Astrocyte (in vitro differentiated cells and primary cell): ENCODE measurements at regions not wholly inside any gene's neighbourhood (a gene's known extent, or its start where the extent isn't known, plus 50 kb on each side); places are given as distances from the start of the nearest gene placed in this dataset.
A peak's percentile ranks its signal among the peaks of the same experiment; 100 is the strongest.
"Not testable (repeated sequence)": the region's sequence is repeated elsewhere in the genome, so short reads cannot be mapped to it uniquely, and the experiment has no call there.

ENCODE experiments used
- DNase-seq: peaks from one replicate; pipeline ENCODE4 v3.0.0-alpha.2; 2010; ENCODE audit warnings: low read depth
- FAIRE-seq: peaks from 2 replicates; lab custom pipeline; 2011; peaks lifted over from hg19 to GRCh38; lab: Jason Lieb, UNC
- H2AFZ ChIP-seq: 2 replicates; pipeline ENCODE4 v1.6.0; 2012; ENCODE audit warnings: low read depth, low read length, inconsistent platforms
- H3K27ac ChIP-seq: 2 replicates; pipeline ENCODE4 v1.5.1; 2011; ENCODE audit warnings: low read depth, low read length, inconsistent platforms
- H3K27me3 ChIP-seq: 2 replicates; pipeline ENCODE4 v1.6.0; 2011; ENCODE audit warnings: low read length, inconsistent platforms; ENCODE audit not compliant: insufficient read depth
- H3K36me3 ChIP-seq: 2 replicates; pipeline ENCODE4 v1.5.1; 2011; ENCODE audit warnings: low read length, inconsistent platforms; ENCODE audit not compliant: insufficient read depth
- H3K4me1 ChIP-seq: 2 replicates; pipeline ENCODE4 v1.5.1; 2011; ENCODE audit warnings: low read length, inconsistent platforms; ENCODE audit not compliant: insufficient read depth
- H3K4me2 ChIP-seq: 2 replicates; pipeline ENCODE4 v1.6.0; 2012; ENCODE audit warnings: low read length, inconsistent platforms
- H3K4me3 ChIP-seq: 2 replicates; pipeline ENCODE4 v1.5.1; 2011; ENCODE audit warnings: low read depth, mild to moderate bottlenecking, low read length, inconsistent platforms; ENCODE audit not compliant: insufficient read depth
- H3K79me2 ChIP-seq: 2 replicates; pipeline ENCODE4 v1.6.0; 2012; ENCODE audit warnings: mild to moderate bottlenecking, low read length, inconsistent platforms; ENCODE audit not compliant: insufficient read depth
- H3K9ac ChIP-seq: 2 replicates; pipeline ENCODE4 v1.6.0; 2012; ENCODE audit warnings: mild to moderate bottlenecking, low read length, inconsistent platforms
- H3K9me3 ChIP-seq: 2 replicates; pipeline ENCODE4 v1.5.1; 2012; ENCODE audit warnings: low read depth, mild to moderate bottlenecking, low read length, inconsistent platforms; ENCODE audit not compliant: insufficient read depth
- H4K20me1 ChIP-seq: 2 replicates; pipeline ENCODE4 v1.6.0; 2012; ENCODE audit warnings: low read length, inconsistent platforms; ENCODE audit not compliant: insufficient read depth
- H3K27ac Mint-ChIP-seq: one replicate; pipeline ENCODE4 v1.8.0; 2021; ENCODE audit warnings: mild to moderate bottlenecking, mixed read lengths; ENCODE audit not compliant: unreplicated experiment
- H3K27me3 Mint-ChIP-seq: one replicate; pipeline ENCODE4 v1.8.0; 2021; ENCODE audit warnings: low read depth, mixed read lengths; ENCODE audit not compliant: unreplicated experiment
- H3K36me3 Mint-ChIP-seq: one replicate; pipeline ENCODE4 v1.8.0; 2021; ENCODE audit warnings: low read depth, mixed read lengths; ENCODE audit not compliant: unreplicated experiment
- H3K4me1 Mint-ChIP-seq: one replicate; pipeline ENCODE4 v1.8.0; 2021; ENCODE audit warnings: low read depth, mixed read lengths; ENCODE audit not compliant: unreplicated experiment
- H3K4me3 Mint-ChIP-seq: one replicate; pipeline ENCODE4 v1.8.0; 2021; ENCODE audit warnings: mild to moderate bottlenecking, moderate library complexity, mixed read lengths; ENCODE audit not compliant: unreplicated experiment
- H3K9me3 Mint-ChIP-seq: one replicate; pipeline ENCODE4 v1.8.0; 2021; ENCODE audit warnings: mild to moderate bottlenecking, mixed read lengths; ENCODE audit not compliant: unreplicated experiment
- CTCF ChIP-seq: IDR thresholded peaks from 2 replicates; pipeline ENCODE4 v1.5.1; 2011; ENCODE audit warnings: low read depth, mild to moderate bottlenecking, inconsistent platforms, low read length, moderate library complexity; ENCODE audit not compliant: insufficient read depth
- EZH2 ChIP-seq: IDR thresholded peaks from 2 replicates; pipeline ENCODE4 v1.6.1; 2012; ENCODE audit warnings: mild to moderate bottlenecking, low read length, inconsistent platforms; ENCODE audit not compliant: insufficient read depth

GRCh38 chr3:75258825-75259683 is 405.1 kb upstream of the FRG2C start:
- H3K4me1 Mint-ChIP-seq, H3K27ac ChIP-seq, H4K20me1 ChIP-seq, H3K36me3 Mint-ChIP-seq, H3K4me3 ChIP-seq, H3K9me3 Mint-ChIP-seq, H3K4me2 ChIP-seq, H3K27me3 Mint-ChIP-seq, DNase-seq, H3K36me3 ChIP-seq, H3K4me1 ChIP-seq, H3K4me3 Mint-ChIP-seq, H3K9ac ChIP-seq, H3K9me3 ChIP-seq, H3K27ac Mint-ChIP-seq, H3K27me3 ChIP-seq, H3K79me2 ChIP-seq, H2AFZ ChIP-seq: not testable (repeated sequence)
- peak; percentile 33 for TF ChIP-seq CTCF
- peak; percentile 50 for FAIRE-seq

GRCh38 chr3:75260975-75261374 is 403.2 kb upstream of the FRG2C start:
- H3K4me1 ChIP-seq, H3K4me2 ChIP-seq, H3K27ac Mint-ChIP-seq, H3K9ac ChIP-seq, H3K36me3 ChIP-seq, H2AFZ ChIP-seq, H3K4me1 Mint-ChIP-seq, H3K9me3 ChIP-seq, H3K27me3 ChIP-seq, H3K9me3 Mint-ChIP-seq, H4K20me1 ChIP-seq, H3K4me3 ChIP-seq, H3K27me3 Mint-ChIP-seq, H3K79me2 ChIP-seq, H3K36me3 Mint-ChIP-seq, FAIRE-seq, H3K4me3 Mint-ChIP-seq, DNase-seq, H3K27ac ChIP-seq: not testable (repeated sequence)

GRCh38 chr3:75262661-75263060 is 401.5 kb upstream of the FRG2C start:
- no peaks in the 10 kb centered on the region for H3K27me3 Mint-ChIP-seq

More at GRCh38 chr3:75262661-75263060, 401.5 kb upstream of the FRG2C start:
- Histone ChIP-seq H2AFZ (no peak overlapping the region), H3K27ac (no peak overlapping the region), H3K9me3 (no peaks in the 10 kb centered on the region), H3K4me3 (no peak overlapping the region), H3K4me1 (no peaks in the 10 kb centered on the region), H3K79me2 (no peaks in the 10 kb centered on the region), H3K27me3 (no peaks in the 10 kb centered on the region), H3K4me2 (no peak overlapping the region), H3K36me3 (no peaks in the 10 kb centered on the region), H4K20me1 (no peaks in the 10 kb centered on the region), H3K9ac (no peak overlapping the region)
- Mint-ChIP-seq H3K4me1 (no peaks in the 10 kb centered on the region), H3K4me3 (no peak overlapping the region), H3K27ac (no peak overlapping the region), H3K9me3 (no peaks in the 10 kb centered on the region), H3K36me3 (no peaks in the 10 kb centered on the region)
- TF ChIP-seq EZH2 (no peak), CTCF (no peak)
- FAIRE-seq (no peak), DNase-seq (no peak)
